KMS-11 (cell line): ENCODE measurements at regions not wholly inside any gene's neighbourhood (a gene's known extent, or its start where the extent isn't known, plus 50 kb on each side); places are given as distances from the start of the nearest gene placed in this dataset.

ENCODE experiments used
- H2AFZ ChIP-seq: fragments of 200-600 bp; sonication (generic); 2 replicates; pipeline ENCODE4 v1.6.1; 2016; ENCODE audit warnings: antibody characterized with exemption, mixed run types, low read depth
- H3K27ac ChIP-seq: fragments of 200-600 bp; sonication (generic); 2 replicates; pipeline ENCODE4 v1.6.1; 2016; ENCODE audit warnings: mild to moderate bottlenecking, mixed run types
- H3K27me3 ChIP-seq: fragments of 200-600 bp; sonication (generic); 2 replicates; pipeline ENCODE4 v1.6.1; 2017; ENCODE audit warnings: mild to moderate bottlenecking, low read depth, mixed run types, moderate library complexity; ENCODE audit not compliant: insufficient read depth
- H3K36me3 ChIP-seq: fragments of 200-600 bp; sonication (generic); 2 replicates; pipeline ENCODE4 v1.6.1; 2017; ENCODE audit warnings: mild to moderate bottlenecking, mixed run types; ENCODE audit not compliant: insufficient read depth
- H3K4me1 ChIP-seq: fragments of 200-600 bp; sonication (generic); 2 replicates; pipeline ENCODE4 v1.6.1; 2016; ENCODE audit warnings: mild to moderate bottlenecking, low read depth, mixed run types; ENCODE audit not compliant: poor library complexity, severe bottlenecking
- H3K4me2 ChIP-seq: fragments of 200-600 bp; sonication (generic); 2 replicates; pipeline ENCODE4 v1.7.0; 2016; ENCODE audit warnings: mild to moderate bottlenecking, mixed run types
- H3K4me3 ChIP-seq: fragments of 200-600 bp; sonication (generic); IDR thresholded peaks from 2 replicates; pipeline ENCODE4 v1.6.1; 2017; ENCODE audit warnings: low read depth, low read length, mixed read lengths; ENCODE audit not compliant: insufficient read depth
- H3K79me2 ChIP-seq: fragments of 200-600 bp; sonication (generic); 2 replicates; pipeline ENCODE4 v1.6.1; 2016; ENCODE audit warnings: low read depth, mixed run types; ENCODE audit not compliant: insufficient read depth
- H3K9ac ChIP-seq: fragments of 200-600 bp; sonication (generic); 2 replicates; pipeline ENCODE4 v1.6.1; 2016; ENCODE audit warnings: mild to moderate bottlenecking, mixed run types
- H4K20me1 ChIP-seq: fragments of 200-600 bp; sonication (generic); 2 replicates; pipeline ENCODE4 v1.6.1; 2016; ENCODE audit warnings: mild to moderate bottlenecking, mixed run types; ENCODE audit not compliant: insufficient read depth
- CTCF ChIP-seq: fragments of 200-600 bp; sonication (generic); conservative IDR thresholded peaks from 2 replicates; pipeline ENCODE4 v1.6.1; 2017; ENCODE audit warnings: low read depth, mild to moderate bottlenecking, antibody characterized with exemption, low read length, moderate library complexity, mixed read lengths

GRCh38 chr5:125746917-125747316, 676.3 kb upstream of the GRAMD2B start:
- H3K36me3 ChIP-seq: no peaks in the 10 kb centered on the region
- H3K4me1 ChIP-seq: peaks cover 13% of the 10 kb centered on the region
- no peak overlapping the region for H2AFZ ChIP-seq
- H3K4me3 ChIP-seq: no peak overlapping the region
- H3K79me2 ChIP-seq: no peaks in the 10 kb centered on the region
- no peak overlapping the region for H3K9ac ChIP-seq
- no peak overlapping the region for H3K27ac ChIP-seq
- TF ChIP-seq CTCF: no peak
- no peaks in the 10 kb centered on the region for H4K20me1 ChIP-seq
- H3K4me2 ChIP-seq: peak overlapping the region; percentile 11; the same call in 1 of the 2 replicates
- no peaks in the 10 kb centered on the region for H3K27me3 ChIP-seq

GRCh38 chr5:125750147-125750860, 672.9 kb upstream of the GRAMD2B start:
- Histone ChIP-seq H3K27me3 (no peaks in the 10 kb centered on the region), H3K9ac (no peak overlapping the region), H3K4me3 (no peak overlapping the region), H3K79me2 (no peaks in the 10 kb centered on the region), H2AFZ (no peak overlapping the region), H3K36me3 (no peaks in the 10 kb centered on the region), H3K4me2 (no peak overlapping the region), H3K4me1 (peaks cover 13% of the 10 kb centered on the region), H3K27ac (no peak overlapping the region), H4K20me1 (no peaks in the 10 kb centered on the region)
- no peak for TF ChIP-seq CTCF

GRCh38 chr5:125750861-125751186, 672.4 kb upstream of the GRAMD2B start:
- Histone ChIP-seq H3K9ac (no peak overlapping the region), H2AFZ (no peak overlapping the region), H3K4me3 (no peak overlapping the region), H3K27ac (no peak overlapping the region), H3K36me3 (no peaks in the 10 kb centered on the region), H3K4me1 (peaks cover 13% of the 10 kb centered on the region), H3K79me2 (no peaks in the 10 kb centered on the region), H4K20me1 (no peaks in the 10 kb centered on the region), H3K27me3 (no peaks in the 10 kb centered on the region), H3K4me2 (no peak overlapping the region)
- no peak for TF ChIP-seq CTCF

GRCh38 chr5:125756456-125756855, 666.8 kb upstream of the GRAMD2B start:
- no peaks in the 10 kb centered on the region for H3K27me3 ChIP-seq
- H2AFZ ChIP-seq: no peak overlapping the region
- H3K79me2 ChIP-seq: no peaks in the 10 kb centered on the region
- TF ChIP-seq CTCF: no peak
- no peaks in the 10 kb centered on the region for H4K20me1 ChIP-seq
- H3K27ac ChIP-seq: no peak overlapping the region
- H3K36me3 ChIP-seq: no peaks in the 10 kb centered on the region
- H3K4me2 ChIP-seq: no peak overlapping the region
- no peak overlapping the region for H3K9ac ChIP-seq
- H3K4me1 ChIP-seq: peaks cover 9% of the 10 kb centered on the region
- no peak overlapping the region for H3K4me3 ChIP-seq
